DLD1 (cell line): ENCODE measurements at regions not wholly inside any gene's neighbourhood (a gene's known extent, or its start where the extent isn't known, plus 50 kb on each side); places are given as distances from the start of the nearest gene placed in this dataset.
"Not testable (repeated sequence)": the region's sequence is repeated elsewhere in the genome, so short reads cannot be mapped to it uniquely, and the experiment has no call there.

Source experiments
- in situ Hi-C: cut with HindIII; loops from 2 replicates; pipeline ENCODE4 v1.10.0; 2017; ENCODE audit warnings: low sequenced_read_pairs

DNA sequence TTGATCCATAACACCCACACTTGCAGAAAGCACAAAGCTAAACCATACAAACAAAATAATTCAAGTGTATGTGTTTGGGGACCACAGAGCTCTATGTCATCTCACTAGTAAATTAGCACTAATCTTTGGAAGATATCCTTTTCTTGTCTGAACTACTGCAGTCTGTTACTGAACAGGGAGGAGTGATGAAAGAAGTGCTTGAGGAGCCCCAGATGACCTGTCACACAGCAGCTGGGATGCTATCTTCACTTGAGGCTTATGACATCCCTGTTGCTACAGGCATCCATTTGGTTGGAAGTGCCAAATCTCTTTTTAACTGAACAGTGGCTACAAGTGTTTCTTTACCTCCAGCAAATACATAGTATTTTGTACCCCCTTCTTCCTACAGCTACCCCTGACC, 386.3 kb upstream of the CHAC2 start:
- in situ Hi-C loops, result no loop called here

DNA sequence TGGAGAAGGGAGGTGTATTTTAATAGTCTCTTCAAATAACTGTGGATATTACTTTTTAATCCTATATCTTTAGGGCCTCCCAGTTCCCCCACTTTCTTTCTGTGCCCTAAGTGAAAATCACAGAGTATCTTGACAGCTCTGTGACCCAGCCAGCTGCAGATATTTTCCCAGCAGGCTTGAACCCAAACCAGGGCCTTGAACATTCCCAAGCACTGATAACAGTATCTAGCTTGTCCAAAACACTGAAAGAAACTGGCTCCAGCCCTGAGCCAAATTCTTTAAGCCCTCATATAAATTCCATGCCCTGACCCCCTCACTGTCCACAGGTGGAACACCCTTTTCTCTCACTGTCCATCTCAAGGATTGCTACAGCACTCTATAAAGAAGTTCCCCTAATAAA, 388.1 kb upstream of the CHAC2 start:
- in situ Hi-C loops, result no loop called here

DNA sequence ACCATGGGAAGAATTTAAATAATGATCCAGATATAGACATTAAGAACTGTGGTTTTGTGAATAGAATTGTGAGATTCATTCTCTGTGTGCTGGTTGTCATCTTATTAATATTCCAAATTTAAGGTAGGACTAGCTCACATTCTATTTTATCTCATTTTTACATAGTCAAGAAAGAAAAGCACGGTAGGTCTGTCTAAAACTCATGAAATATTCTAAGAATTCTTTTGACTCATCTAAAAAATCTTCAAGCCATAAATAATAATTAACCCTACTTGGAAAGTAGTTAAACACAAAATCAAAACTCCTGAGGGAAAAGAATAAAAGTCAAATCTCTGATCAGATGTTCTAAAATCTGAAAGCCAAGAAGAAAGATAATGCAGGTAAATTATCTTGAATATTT, 388.8 kb upstream of the CHAC2 start:
- in situ Hi-C loops, result no loop called here

DNA sequence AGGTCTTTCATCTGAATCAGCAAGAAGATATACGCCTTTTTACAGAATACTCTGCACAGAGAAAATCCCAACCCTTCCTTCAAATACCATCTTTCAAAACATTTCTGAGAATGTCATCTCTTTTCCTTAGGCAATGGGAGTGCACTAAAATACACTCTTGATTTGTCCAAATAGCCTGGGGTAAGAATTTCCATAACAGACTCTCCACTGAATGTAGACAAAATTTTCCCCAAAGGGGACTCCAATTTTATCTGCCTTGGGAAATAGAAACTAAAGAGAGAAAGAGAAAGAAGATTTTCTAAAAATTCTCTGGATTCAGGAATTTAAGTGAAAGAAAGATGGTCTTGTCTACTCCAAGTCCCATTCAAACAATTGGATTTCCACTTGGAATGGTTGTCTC, 394.5 kb upstream of the CHAC2 start:
- in situ Hi-C loops, result no loop called here

DNA sequence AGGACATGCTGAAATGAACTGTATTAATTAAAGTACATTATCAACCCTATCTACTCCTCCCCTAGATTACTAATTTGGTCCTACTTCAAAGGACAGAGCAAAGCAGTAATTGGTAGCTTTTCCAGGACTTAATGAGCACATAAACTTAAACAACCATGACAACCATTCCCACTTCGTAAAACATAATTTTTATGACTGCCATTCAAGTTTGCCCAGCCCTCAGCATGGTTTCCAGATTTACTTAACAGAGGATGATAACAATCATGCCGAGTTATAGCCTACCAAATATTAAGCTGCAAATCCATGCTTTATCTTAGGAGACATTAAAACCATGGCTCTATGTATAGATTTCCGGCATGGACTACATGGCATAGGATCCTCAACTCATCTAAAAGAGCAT, 401.1 kb upstream of the CHAC2 start:
- in situ Hi-C loops, result no loop called here

DNA sequence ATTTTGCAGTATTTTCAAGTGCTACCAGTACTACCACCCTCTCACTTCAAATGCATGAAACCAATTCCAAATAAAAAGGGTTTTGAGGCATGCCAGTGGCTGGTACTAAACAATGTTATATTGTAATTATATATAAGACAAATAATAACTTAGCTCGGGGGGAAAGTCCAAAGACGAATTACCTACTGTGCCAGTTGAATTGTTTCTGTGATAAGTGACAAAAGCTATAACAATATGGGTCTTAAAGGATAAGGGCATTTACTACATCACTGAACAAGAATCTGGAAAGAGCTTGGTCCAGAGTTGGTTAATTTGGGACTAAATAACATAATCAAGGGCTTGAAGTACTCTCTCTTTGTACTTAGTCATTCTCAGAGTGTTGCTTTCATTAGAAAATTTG, 404.7 kb upstream of the CHAC2 start:
- in situ Hi-C loops, result no loop called here

DNA sequence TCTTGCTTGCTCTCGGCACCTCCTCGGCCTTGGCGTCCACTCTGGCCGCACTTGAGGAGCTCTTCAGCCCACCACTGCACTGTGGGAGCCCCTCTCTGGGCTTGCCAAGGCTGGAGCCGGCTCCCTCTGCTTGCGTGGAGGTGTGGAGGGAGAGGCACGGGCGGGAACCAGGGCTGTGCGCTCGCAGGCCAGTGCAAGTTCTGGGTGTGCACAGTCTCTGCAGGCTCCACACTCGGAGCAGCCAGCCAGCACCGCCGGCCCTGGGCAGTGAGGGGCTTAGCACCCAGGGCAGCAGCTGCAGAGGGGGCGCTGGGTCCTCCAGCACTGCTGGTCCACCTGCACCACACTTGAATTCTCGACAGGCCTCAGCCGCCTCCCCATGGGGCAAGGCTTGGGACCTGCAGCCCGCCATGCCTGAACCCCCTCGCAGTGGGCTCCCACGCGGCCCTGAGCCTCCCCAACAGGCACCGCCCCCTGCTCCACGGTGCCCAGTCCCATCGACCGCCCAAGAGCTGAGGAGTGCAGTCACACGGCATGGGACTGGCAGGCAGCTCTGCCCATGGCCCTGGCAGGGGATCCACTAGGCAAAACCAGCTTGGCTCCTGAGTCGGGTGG, 411.2 kb upstream of the CHAC2 start:
- in situ Hi-C loops, result no loop called here

DNA sequence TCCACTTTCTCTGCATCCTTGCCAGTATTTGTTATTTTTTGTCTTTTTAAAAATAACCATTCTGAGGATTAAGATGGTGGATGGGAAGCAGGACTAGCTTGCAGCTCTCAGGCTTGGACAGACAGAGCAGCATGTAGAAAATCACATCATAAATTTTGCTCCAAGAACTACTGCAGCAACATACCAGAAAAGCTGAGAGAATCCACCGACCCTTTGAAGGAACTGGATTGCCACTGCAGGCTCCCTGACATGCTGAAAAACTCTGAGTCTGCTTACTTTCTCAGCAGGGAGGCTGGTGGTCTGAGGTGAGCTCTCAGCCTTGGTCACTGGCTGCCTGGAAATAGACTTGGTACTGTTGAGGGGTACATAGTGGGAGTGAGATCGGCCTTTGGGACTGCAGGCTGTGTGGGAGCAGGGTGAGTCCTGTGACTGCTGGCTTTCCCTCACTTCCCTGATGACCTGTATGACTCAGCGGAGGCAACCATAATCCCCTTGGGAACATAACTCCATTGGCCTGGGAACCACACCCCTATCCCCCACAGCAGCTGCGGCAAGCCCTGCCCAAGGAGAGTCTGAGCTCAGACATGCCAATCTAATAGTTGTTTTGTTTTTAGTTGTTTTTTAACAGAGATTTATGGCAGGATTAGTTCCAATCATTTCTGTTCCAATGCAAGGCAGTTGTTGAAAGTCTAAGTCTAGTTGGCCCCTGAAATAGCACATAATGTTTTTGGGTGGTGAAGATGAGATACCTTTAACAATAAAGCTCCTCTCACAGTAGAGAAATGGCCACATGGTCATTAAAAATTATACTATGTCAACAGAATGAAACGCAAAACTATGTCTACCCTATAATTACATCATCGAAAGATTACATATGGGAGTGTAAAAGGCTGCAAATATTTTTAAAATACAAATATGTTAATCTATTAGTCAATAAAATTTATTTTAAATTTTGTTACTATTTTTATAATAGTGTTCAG, 414.2 kb upstream of the CHAC2 start:
- in situ Hi-C loops, result no loop called here

DNA sequence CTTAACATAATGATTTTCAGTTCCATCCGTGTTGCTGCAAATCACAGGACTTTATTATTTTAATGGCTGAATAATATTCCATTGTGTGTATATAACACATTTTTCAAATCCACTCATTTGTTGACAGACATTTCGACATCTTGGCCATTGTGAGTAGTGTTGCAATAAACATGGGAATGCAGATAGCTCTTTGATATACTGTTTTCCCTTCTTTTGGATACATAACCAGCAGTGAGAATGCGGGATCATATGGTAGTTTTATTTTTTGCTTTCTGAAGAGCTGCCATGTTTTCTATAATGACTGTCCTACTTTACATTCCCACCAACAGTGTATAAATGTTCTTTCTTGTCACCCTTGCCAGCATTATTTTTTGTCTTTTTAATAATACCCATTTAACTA, 420.3 kb upstream of the CHAC2 start:
- in situ Hi-C loops, result no loop called here

DNA sequence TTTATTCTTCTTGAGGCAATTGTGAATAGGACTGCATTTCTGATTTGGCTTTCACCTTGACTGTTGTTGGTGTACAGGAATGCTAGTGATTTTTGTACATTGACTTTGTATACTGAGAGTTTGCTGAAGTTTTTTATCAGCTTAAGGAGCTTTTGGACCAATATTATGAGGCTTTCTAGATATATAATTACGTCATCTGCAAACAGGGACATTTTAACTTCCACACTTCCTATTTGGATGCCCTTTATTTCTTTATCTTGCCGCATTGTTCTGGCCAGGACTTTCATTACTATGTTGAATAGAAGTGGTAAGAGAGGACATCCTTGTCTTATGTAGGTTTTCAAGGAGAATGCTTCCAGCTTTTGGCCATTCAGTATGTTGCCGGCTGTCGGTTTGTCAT, 425.4 kb upstream of the CHAC2 start:
- in situ Hi-C loops, result no loop called here

DNA sequence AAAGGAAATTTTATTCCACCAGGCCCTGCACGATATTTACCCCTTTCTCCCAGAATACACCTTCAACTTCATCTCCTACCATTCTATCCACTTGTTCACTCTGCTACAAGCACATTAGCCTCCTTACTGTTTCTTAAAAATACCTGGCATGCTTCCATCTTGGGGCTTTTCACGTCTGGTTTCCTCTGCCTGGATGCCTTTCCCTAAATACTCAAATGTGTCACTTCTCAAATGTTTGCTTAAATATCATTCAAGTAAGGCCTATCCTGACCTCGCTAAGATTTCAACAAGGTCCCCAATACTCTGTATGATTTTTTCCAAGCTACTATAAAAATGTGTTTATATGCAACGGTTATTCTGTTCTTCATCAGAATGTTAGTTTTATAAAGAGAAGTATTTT, 433.0 kb upstream of the CHAC2 start:
- in situ Hi-C loops, result no loop called here

DNA sequence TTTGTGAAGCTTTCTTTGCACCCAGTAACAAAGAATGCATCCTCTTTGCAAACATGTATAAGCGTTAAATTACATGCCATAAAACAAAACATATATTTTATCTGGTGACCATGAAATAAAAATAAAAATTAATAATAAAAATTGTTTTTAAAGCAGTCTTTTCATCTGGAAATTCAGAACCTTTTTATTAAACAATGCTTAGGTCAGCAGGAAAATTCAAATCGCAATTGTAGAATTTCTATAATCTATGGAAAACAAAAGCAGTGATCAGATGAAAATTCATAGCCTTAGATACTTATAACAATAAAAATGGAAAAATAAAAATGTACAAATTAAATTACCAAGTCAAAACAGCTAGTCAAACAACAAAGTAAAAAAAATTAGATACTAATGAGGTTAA, 435.9 kb upstream of the CHAC2 start:
- in situ Hi-C loops, result no loop called here

DNA sequence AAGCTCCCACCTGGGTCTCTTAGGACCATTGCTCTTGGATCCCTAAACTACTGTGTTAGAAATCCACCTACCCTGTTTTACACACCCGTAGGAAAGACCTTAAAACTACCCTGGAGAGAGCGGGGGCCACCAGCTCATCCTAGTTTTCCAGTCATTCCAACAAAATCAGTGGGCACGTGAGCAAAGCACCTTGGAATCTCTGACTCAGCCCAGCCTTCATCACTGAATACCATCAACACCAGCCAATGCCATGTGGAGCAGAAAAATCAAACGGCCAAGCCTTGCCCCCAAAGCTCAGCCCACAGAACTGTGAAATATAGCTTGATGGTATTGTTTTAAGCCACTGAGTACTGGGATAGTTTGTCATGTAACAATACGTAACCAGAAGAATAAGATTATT, 449.7 kb upstream of the CHAC2 start:
- in situ Hi-C loops, result no loop called here

DNA sequence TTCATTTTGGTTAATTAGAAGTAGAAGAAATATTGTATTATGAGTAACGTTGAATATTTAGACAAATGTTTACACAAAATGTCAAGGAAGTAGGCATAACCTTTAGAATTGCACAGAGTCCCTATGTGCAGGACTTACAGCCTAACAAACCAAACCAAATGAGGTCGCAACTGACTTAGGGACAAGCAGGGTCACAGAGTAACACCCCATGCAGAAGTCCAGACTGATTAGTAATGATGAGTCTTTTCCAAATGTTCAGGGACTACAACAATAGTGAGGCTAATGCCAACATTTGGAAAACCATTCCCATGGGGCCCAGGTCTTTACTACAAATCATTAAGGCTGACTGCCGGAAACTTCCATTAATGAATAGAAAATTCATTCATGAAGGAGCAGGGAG, 452.5 kb upstream of the CHAC2 start:
- in situ Hi-C loops, result no loop called here

DNA sequence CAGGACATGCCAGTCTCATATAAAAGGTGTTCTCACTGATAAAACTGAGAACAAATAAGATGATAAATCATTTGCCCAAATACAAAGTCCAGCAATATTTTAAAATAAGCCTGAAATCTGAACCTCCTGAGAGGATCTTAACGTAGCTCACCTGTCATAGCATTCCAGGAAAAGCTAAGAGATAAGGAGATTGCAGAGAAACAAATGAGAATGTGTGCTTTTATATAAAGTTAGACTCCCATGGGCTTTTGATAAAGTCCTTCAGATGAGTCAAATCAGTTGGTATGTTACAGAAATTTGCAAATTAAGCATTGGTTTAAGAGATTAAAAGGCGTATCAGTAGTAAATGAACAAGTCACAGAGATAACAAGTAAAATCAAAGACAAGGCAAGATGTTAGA, 452.9 kb upstream of the CHAC2 start:
- in situ Hi-C loops, result no loop called here

DNA sequence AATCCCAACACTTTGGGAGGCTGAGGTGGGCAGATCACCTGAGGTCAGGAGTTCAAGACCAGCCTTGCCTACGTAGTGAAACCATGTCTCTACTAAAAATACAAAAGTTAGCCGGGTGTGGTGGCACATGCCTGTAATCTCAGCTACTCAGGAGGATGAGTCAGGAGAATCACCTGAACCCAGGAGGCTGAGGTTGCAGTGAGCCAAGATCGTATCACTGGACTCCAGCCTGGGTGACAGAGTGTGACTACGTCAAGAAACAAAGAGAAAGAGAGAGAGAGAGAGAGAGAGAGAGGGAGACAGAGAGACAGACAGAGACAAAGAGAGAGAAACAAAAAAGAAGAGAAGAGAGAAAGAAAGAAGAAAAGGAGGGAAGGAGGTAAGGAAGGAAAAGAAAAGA, 454.0 kb upstream of the CHAC2 start:
- in situ Hi-C loops, result not testable (repeated sequence)

DNA sequence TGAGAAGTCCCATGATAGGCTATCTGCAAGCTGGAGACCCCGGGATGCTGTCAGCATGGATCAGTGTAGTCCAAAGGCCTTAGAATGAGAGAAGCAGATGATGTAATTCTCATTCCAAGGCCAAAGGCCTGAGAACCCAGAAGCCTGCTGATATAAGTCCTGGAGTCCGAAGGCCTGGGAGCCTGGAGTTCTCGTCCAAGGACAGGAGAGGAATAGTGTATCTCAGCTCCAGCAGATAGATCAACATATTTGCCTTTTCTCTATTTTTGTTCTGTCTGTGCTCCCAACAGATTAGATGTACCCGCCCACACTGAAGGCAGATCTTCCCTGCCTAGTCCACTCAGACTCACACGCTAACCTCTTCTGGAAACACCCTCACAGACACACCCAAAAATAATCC, 454.9 kb upstream of the CHAC2 start:
- in situ Hi-C loops, result no loop called here

DNA sequence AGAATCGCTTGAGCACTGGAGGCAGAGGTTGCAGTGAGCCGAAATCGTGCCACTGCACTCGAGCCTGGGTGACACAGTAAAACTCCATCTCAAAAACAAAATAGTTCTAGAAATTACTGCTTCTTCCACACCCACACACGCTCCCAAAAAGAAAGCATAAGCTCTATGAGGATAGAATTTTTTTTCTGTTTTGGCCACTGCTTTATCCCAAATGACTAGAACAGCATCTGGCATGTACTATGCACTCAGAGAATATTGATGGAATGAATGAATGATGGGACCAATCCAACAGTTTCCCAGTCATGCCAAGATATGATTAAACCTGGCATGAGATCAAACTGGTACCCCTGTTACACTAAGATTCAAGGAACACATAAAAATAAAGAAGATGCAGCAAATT, 455.4 kb upstream of the CHAC2 start:
- in situ Hi-C loops, result no loop called here

DNA sequence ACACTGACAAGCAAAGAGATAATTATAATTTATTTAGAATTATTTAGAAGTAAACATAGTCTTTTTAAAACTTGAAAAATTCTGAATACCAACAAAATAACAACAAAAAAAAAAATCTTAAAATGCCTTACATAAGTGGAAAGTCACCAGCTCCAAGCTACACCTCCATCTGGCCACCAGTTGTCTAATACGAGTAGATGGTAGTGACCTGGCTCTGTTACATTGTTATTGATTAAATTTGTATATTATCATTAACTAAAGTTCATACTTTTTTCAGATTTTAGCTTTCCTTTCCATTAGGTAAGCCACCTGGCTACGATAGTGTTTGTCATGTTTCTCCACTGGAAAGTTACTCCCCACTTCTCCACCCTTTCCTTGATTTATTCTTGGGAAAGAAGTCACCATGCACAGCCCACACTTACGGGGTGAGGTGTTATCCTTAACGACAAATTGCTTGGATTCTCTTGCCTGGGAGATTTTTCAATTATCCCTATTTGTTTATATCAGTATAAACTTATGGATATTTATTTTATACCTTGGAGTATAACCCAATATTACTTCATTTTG, 464.5 kb upstream of the CHAC2 start:
- in situ Hi-C loops, result no loop called here

DNA sequence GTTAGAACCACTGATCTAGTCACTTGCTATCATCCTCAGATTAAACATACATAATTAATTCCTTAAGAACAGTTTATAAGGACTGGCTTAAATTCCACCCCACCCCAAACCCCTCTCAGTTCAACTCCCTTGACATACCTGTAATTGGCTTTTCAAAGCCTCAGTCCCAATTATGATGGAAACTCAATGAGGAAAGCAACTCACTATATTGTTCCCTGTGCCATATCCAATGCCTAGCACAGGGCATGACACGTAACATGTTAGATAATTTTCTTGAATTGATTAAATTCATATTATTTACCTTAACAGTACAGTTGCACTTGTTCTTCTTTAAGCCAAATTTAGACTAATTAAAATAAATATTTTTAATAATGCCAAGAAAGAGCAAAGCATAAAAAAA, 465.1 kb upstream of the CHAC2 start:
- in situ Hi-C loops, result no loop called here

DNA sequence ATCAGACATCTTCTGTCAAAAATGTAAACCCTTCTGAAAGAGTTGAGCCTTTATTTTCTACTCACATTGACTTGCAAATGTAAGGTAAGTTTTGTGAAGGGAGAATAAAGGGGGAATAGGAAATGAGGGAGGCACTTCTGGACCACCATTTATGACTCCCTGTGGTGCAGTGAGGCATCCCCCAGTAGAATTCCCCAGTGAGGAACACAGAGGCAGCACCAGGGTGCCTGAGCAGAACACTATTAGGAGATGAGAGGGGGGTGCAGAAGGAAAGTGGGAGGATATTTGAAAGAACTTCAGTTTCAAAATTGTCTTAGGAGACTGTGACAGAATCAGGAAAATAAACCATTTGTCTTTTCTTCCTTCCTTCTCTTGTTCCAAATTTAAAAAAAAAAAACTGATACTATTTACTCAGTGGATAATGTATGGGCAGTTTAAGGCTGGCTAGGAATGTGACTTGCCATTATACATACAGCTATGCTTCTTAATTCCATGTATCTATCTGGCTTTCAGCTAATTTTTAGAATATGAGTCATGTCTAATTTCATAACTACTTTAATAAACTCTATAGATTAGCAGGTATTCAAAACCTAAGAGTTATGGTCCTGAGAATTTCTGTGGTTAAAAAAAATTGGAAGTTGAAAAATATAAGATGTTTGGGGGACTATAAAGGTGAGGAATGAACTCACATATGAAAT, 478.1 kb upstream of the CHAC2 start:
- in situ Hi-C loops, result no loop called here

DNA sequence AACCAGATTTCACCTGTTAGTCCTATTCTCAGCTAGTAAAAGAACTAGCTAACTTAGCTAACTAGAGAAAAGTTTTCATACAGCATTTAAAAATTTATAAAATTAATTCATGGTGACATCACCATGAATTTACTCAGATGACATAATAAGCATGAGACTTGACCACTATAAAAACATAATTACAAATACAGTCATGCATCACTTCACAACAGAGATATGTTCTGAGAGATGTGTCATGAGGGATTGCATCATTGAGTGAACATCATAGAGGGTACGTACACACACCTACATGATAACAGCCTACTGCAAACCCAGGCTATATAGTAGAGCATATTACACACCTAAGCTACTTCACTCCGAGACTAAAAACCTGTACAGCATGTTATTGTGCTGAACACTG, 481.3 kb upstream of the CHAC2 start:
- in situ Hi-C loops, result no loop called here
